ENCODE measurements at regions not wholly inside any gene's neighbourhood (a gene's known extent, or its start where the extent isn't known, plus 50 kb on each side); places are given as distances from the start of the nearest gene placed in this dataset.

DNA sequence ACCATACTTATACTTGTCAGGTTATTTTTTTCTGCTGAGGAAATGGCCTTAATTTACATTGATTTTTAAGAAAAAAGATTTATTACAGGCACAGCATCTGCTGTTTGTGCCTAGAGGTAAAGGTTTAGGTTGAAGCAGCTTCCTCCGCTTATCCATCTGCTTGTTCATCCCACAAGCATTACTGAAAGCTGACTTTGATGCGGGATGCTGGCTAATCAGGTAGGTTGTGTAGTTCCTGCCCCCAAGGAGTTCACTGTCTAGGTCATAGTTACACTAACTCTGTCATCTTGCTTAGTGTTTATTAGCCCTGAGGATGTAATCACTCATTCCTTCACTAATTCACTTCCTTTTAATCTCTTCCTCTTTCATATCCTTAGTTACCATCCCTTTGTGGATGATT lies 377.7 kb upstream of the KAZN start:
- Mint-ChIP-seq H3K36me3 (no peaks in the 10 kb centered on the region), H3K4me3 (no peak overlapping the region), H3K9me3 (peaks cover 6 to 20% (median 12%) of the 10 kb centered on the region in 7 donors), H3K27ac (no peak overlapping the region), H3K4me1 (no peaks in the 10 kb centered on the region), H3K27me3 (ENCODE audit: low read depth in 3 of 3) (peaks cover 0 to 2% (median 1%) of the 10 kb centered on the region in 3 donors)
- H3K4me1 ChIP-seq (ENCODE audit: control insufficient read depth in 1 of 2, insufficient read depth in 2 of 2, low read length in 2 of 2), result no peaks in the 10 kb centered on the region
- no peak overlapping the region for H3K4me2 ChIP-seq (replicated peaks; ENCODE audit: extremely low read depth, low read length, poor library complexity, severe bottlenecking)
- intact Hi-C loops (cut with micrococcal nuclease), result no loop called here
- H3K27me3 ChIP-seq (ENCODE audit: control insufficient read depth in 2 of 2, insufficient read depth in 2 of 2, low read length in 2 of 2), result no peaks in the 10 kb centered on the region
- TF ChIP-seq, protein P1, sequence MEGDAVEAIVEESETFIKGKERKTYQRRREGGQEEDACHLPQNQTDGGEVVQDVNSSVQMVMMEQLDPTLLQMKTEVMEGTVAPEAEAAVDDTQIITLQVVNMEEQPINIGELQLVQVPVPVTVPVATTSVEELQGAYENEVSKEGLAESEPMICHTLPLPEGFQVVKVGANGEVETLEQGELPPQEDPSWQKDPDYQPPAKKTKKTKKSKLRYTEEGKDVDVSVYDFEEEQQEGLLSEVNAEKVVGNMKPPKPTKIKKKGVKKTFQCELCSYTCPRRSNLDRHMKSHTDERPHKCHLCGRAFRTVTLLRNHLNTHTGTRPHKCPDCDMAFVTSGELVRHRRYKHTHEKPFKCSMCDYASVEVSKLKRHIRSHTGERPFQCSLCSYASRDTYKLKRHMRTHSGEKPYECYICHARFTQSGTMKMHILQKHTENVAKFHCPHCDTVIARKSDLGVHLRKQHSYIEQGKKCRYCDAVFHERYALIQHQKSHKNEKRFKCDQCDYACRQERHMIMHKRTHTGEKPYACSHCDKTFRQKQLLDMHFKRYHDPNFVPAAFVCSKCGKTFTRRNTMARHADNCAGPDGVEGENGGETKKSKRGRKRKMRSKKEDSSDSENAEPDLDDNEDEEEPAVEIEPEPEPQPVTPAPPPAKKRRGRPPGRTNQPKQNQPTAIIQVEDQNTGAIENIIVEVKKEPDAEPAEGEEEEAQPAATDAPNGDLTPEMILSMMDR (IDR thresholded peaks at IDR 0.05), result no peak
- no peak overlapping the region for H3K27ac ChIP-seq (ENCODE audit: low read depth in 1 of 2, low read length in 2 of 2)
- no peaks in the 10 kb centered on the region for H4K20me1 ChIP-seq (ENCODE audit: insufficient read depth, low read length)
- DNase-seq, result no peak
- H2AFZ ChIP-seq (ENCODE audit: insufficient read depth, low read depth, low read length, poor library complexity, severe bottlenecking), result no peak overlapping the region
- H3K79me2 ChIP-seq (ENCODE audit: insufficient read depth, low read length), result no peaks in the 10 kb centered on the region
- H3K4me3 ChIP-seq (replicated peaks in 1 of 3; ENCODE audit: low read depth in 2 of 3, low read length in 3 of 3), result no peak overlapping the region
- H3K36me3 ChIP-seq (replicated peaks in 1 of 2; ENCODE audit: control insufficient read depth in 1 of 2, insufficient read depth in 2 of 2, low read length in 2 of 2), result no peaks in the 10 kb centered on the region
- H3K9me3 ChIP-seq (replicated peaks in 1 of 2; ENCODE audit: control insufficient read depth in 1 of 2, insufficient read depth in 1 of 2, low read length in 2 of 2), result peaks cover 5 to 13% of the 10 kb centered on the region in 2 donors
- no CpG with 5 or more reads among the region's 2 CpGs for WGBS (ENCODE audit: insufficient coverage)
- H3K9ac ChIP-seq (ENCODE audit: insufficient read depth, low read length, poor library complexity, severe bottlenecking), result no peak overlapping the region

DNA sequence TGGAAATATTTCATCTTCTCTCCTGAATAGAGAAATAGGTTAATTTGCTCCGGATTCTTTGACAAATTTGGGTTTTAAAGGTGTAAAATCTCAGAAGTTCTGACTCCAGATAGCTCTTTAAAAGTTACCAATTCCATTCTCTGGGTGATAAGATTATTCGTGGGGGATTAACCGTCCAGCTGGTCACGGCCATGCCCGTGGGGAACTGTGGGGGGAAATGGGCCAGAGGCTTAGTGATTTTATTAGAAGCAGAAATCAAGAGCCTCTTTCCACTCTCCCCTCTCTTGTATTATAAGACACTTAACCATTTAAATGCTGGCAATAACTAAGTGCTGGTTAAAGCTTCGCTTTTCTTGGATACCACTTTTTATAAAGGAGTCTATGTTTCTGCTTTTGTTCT lies 376.4 kb upstream of the KAZN start:
- Histone ChIP-seq H3K27ac (ENCODE audit: low read depth in 1 of 2, low read length in 2 of 2) (no peak overlapping the region), H3K79me2 (ENCODE audit: insufficient read depth, low read length) (no peaks in the 10 kb centered on the region), H3K4me1 (ENCODE audit: control insufficient read depth in 1 of 2, insufficient read depth in 2 of 2, low read length in 2 of 2) (no peaks in the 10 kb centered on the region), H3K9me3 (replicated peaks in 1 of 2; ENCODE audit: control insufficient read depth in 1 of 2, insufficient read depth in 1 of 2, low read length in 2 of 2) (peaks cover 0 to 7% of the 10 kb centered on the region in 2 donors), H3K4me3 (replicated peaks in 1 of 3; ENCODE audit: low read depth in 2 of 3, low read length in 3 of 3) (no peak overlapping the region), H3K9ac (ENCODE audit: insufficient read depth, low read length, poor library complexity, severe bottlenecking) (no peak overlapping the region), H4K20me1 (ENCODE audit: insufficient read depth, low read length) (no peaks in the 10 kb centered on the region), H2AFZ (ENCODE audit: insufficient read depth, low read depth, low read length, poor library complexity, severe bottlenecking) (no peak overlapping the region), H3K4me2 (replicated peaks; ENCODE audit: extremely low read depth, low read length, poor library complexity, severe bottlenecking) (no peak overlapping the region), H3K27me3 (ENCODE audit: control insufficient read depth in 2 of 2, insufficient read depth in 2 of 2, low read length in 2 of 2) (no peaks in the 10 kb centered on the region), H3K36me3 (replicated peaks in 1 of 2; ENCODE audit: control insufficient read depth in 1 of 2, insufficient read depth in 2 of 2, low read length in 2 of 2) (no peaks in the 10 kb centered on the region)
- Mint-ChIP-seq H3K27ac (no peak overlapping the region), H3K36me3 (no peaks in the 10 kb centered on the region), H3K4me1 (no peaks in the 10 kb centered on the region), H3K4me3 (no peak overlapping the region), H3K27me3 (ENCODE audit: low read depth in 3 of 3) (peaks cover 0 to 2% (median 1%) of the 10 kb centered on the region in 3 donors), H3K9me3 (peaks cover 3 to 14% (median 6%) of the 10 kb centered on the region in 7 donors)
- intact Hi-C loops (cut with micrococcal nuclease), result no loop called here
- no peak for DNase-seq
- no CpG with 5 or more reads among the region's 6 CpGs for WGBS (ENCODE audit: insufficient coverage)
- TF ChIP-seq, protein P1 (IDR thresholded peaks at IDR 0.05), result no peak
